Activated naive CD8-positive, alpha-beta T cell treated with anti-CD3 and anti-CD28 coated beads for 36 hours (primary cell): ENCODE measurements at regions not wholly inside any gene's neighbourhood (a gene's known extent, or its start where the extent isn't known, plus 50 kb on each side); places are given as distances from the start of the nearest gene placed in this dataset.
"Not testable (repeated sequence)": the region's sequence is repeated elsewhere in the genome, so short reads cannot be mapped to it uniquely, and the experiment has no call there.

Experiments
- DNase-seq: peaks from one replicate; pipeline ENCODE4 v3.0.0; 2021
- H3K27ac Mint-ChIP-seq: one replicate; pipeline ENCODE4 v1.8.0; 2022; ENCODE audit warnings: mild to moderate bottlenecking, moderate library complexity, mixed read lengths
- H3K27me3 Mint-ChIP-seq: one replicate; pipeline ENCODE4 v1.8.0; 2022; ENCODE audit warnings: mild to moderate bottlenecking, mixed read lengths
- H3K36me3 Mint-ChIP-seq: one replicate; pipeline ENCODE4 v1.8.0; 2021; ENCODE audit warnings: mild to moderate bottlenecking, mixed read lengths
- H3K4me1 Mint-ChIP-seq: one replicate; pipeline ENCODE4 v1.8.0; 2021; ENCODE audit warnings: mixed read lengths
- H3K4me3 Mint-ChIP-seq: one replicate; pipeline ENCODE4 v1.8.0; 2022; ENCODE audit warnings: mild to moderate bottlenecking, moderate library complexity, mixed read lengths
- H3K9me3 Mint-ChIP-seq: one replicate; pipeline ENCODE4 v1.8.0; 2022; ENCODE audit warnings: mixed read lengths

DNA sequence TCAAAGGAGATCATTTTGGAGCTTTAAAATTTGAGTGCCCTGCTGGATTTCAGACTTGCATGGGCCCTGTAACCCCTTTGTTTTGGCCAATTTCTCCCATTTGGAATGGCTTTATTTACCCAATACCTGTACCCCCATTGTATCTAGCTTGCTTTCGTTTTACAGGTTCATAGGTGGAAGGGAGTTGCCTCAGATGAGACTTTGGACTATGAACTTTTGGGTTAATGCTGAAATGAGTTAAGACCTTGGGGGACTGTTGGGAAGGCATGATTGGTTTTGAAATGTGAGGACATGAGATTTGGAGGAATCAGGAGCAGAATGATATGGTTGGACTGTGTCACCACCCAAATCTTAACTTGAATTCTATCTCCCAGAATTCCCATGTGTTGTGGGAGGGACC is 250.6 kb downstream of the MFSD1 start:
- H3K4me3 Mint-ChIP-seq, H3K36me3 Mint-ChIP-seq, DNase-seq, H3K27me3 Mint-ChIP-seq, H3K4me1 Mint-ChIP-seq, H3K9me3 Mint-ChIP-seq, H3K27ac Mint-ChIP-seq: not testable (repeated sequence)

GRCh38 chr3:159057621-159058020 is 255.8 kb downstream of the MFSD1 start:
- Mint-ChIP-seq H3K27ac (no peak overlapping the region), H3K4me3 (no peak overlapping the region), H3K27me3 (no peaks in the 10 kb centered on the region), H3K9me3 (peaks cover 5% of the 10 kb centered on the region), H3K36me3 (no peaks in the 10 kb centered on the region), H3K4me1 (no peaks in the 10 kb centered on the region)
- DNase-seq: no peak

- no peak overlapping the region for H3K27ac Mint-ChIP-seq
- H3K4me1 Mint-ChIP-seq: no peaks in the 10 kb centered on the region
- no peaks in the 10 kb centered on the region for H3K36me3 Mint-ChIP-seq
- peaks cover 5% of the 10 kb centered on the region for H3K9me3 Mint-ChIP-seq
- no peak overlapping the region for H3K4me3 Mint-ChIP-seq
- no peak for DNase-seq
- no peaks in the 10 kb centered on the region for H3K27me3 Mint-ChIP-seq
These were observed 257.0 kb downstream of the MFSD1 start for GRCh38 chr3:159058859-159059258.

- Mint-ChIP-seq H3K27ac (no peak overlapping the region), H3K4me3 (no peak overlapping the region), H3K4me1 (no peaks in the 10 kb centered on the region), H3K36me3 (no peaks in the 10 kb centered on the region), H3K27me3 (no peaks in the 10 kb centered on the region), H3K9me3 (peaks cover 5% of the 10 kb centered on the region)
- no peak for DNase-seq
These were observed 257.5 kb downstream of the MFSD1 start for GRCh38 chr3:159059395-159059794.

GRCh38 chr3:159062734-159063410 is 261.0 kb downstream of the MFSD1 start:
- Mint-ChIP-seq H3K36me3 (no peaks in the 10 kb centered on the region), H3K4me1 (no peaks in the 10 kb centered on the region), H3K27me3 (no peaks in the 10 kb centered on the region), H3K9me3 (no peaks in the 10 kb centered on the region), H3K4me3 (no peak overlapping the region), H3K27ac (no peak overlapping the region)
- DNase-seq: no peak

- peaks cover 3% of the 10 kb centered on the region for H3K27me3 Mint-ChIP-seq
- H3K27ac Mint-ChIP-seq: no peak within 1 kb of the TSS
- no peak within 1 kb of the TSS for H3K4me3 Mint-ChIP-seq
- H3K9me3 Mint-ChIP-seq: no peaks in the 10 kb centered on the region
- no peak for DNase-seq
- no peaks in the 10 kb centered on the region for H3K36me3 Mint-ChIP-seq
- H3K4me1 Mint-ChIP-seq: no peaks in the 10 kb centered on the region
These were observed 267.2 kb downstream of the MFSD1 start, which contains the start of gene IQCJ for GRCh38 chr3:159069091-159069490. IQCJ (plus strand) TSS chr3:159069319.

DNA sequence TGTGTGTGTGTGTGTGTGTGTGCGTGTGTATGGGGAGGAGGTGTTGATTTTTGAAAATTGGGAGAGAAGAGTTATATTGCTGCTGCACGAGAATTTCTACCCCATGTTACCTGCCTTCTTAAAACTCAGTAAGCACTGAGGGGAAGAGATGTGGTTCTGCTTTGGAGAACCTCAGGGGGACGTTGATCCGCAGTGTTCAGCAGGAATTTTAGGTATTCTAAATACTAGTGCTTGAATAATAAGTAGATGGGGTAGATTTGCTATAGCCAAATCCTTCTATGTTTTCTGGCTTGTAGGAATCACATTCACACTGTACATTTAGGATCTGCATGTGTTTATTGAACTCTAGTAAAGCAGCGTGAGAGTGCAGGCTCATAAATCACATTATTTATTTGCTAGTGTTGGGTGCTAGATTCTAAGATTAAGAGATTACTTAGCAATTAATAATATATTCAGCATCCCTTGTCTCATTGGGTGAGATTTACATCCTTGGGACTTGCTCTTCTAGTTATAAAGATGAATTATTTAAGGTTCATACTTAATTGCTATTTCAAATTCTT is 268.1 kb downstream of the MFSD1 start:
- Mint-ChIP-seq H3K4me3 (no peak overlapping the region), H3K27ac (no peak overlapping the region), H3K36me3 (no peaks in the 10 kb centered on the region), H3K27me3 (peaks cover 5% of the 10 kb centered on the region), H3K4me1 (no peaks in the 10 kb centered on the region), H3K9me3 (no peaks in the 10 kb centered on the region)
- DNase-seq: no peak

GRCh38 chr3:159074756-159075701 is 273.2 kb downstream of the MFSD1 start:
- Mint-ChIP-seq H3K9me3 (no peaks in the 10 kb centered on the region), H3K4me3 (no peak overlapping the region), H3K36me3 (no peaks in the 10 kb centered on the region), H3K4me1 (no peaks in the 10 kb centered on the region), H3K27me3 (peaks cover 5% of the 10 kb centered on the region), H3K27ac (no peak overlapping the region)
- no peak for DNase-seq

- Mint-ChIP-seq H3K27ac (no peak overlapping the region), H3K27me3 (peaks cover 5% of the 10 kb centered on the region), H3K4me1 (no peaks in the 10 kb centered on the region), H3K36me3 (no peaks in the 10 kb centered on the region), H3K9me3 (no peaks in the 10 kb centered on the region), H3K4me3 (no peak overlapping the region)
- DNase-seq: no peak
These were observed 276.0 kb downstream of the MFSD1 start for GRCh38 chr3:159077860-159078259.

- Mint-ChIP-seq H3K27me3 (no peaks in the 10 kb centered on the region), H3K9me3 (no peaks in the 10 kb centered on the region), H3K27ac (no peak overlapping the region), H3K4me3 (no peak overlapping the region), H3K36me3 (no peaks in the 10 kb centered on the region), H3K4me1 (no peaks in the 10 kb centered on the region)
- no peak for DNase-seq
These were observed 278.4 kb downstream of the MFSD1 start for GRCh38 chr3:159080256-159080655.

DNA sequence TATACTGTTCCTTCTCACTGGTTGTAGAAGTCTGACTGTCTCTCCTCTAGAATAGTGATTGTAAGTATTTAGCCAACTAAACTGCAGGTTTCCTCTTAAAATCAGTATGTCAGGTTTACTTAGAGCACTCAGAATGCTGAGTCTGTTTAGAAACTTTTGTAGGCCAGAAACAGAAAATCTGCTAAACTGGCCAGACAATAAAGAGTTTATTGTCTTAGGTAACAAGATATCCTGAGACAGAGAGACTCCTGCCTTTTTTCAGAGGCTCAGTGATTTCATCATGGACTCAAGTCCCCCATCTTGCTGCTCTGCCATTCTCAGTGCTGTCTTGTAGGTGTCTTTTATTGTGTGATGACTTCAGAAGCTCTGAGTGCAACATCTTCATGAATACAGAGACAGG is 279.0 kb downstream of the MFSD1 start:
- Mint-ChIP-seq H3K27me3 (no peaks in the 10 kb centered on the region), H3K36me3 (no peaks in the 10 kb centered on the region), H3K4me1 (no peaks in the 10 kb centered on the region), H3K9me3 (no peaks in the 10 kb centered on the region), H3K27ac (no peak overlapping the region), H3K4me3 (no peak overlapping the region)
- no peak for DNase-seq

- H3K27ac Mint-ChIP-seq: no peak overlapping the region
- peaks cover 3% of the 10 kb centered on the region for H3K9me3 Mint-ChIP-seq
- no peak overlapping the region for H3K4me3 Mint-ChIP-seq
- H3K36me3 Mint-ChIP-seq: no peaks in the 10 kb centered on the region
- no peak for DNase-seq
- H3K4me1 Mint-ChIP-seq: no peaks in the 10 kb centered on the region
- H3K27me3 Mint-ChIP-seq: no peaks in the 10 kb centered on the region
These were observed 280.7 kb downstream of the MFSD1 start for GRCh38 chr3:159082519-159082918.

DNA sequence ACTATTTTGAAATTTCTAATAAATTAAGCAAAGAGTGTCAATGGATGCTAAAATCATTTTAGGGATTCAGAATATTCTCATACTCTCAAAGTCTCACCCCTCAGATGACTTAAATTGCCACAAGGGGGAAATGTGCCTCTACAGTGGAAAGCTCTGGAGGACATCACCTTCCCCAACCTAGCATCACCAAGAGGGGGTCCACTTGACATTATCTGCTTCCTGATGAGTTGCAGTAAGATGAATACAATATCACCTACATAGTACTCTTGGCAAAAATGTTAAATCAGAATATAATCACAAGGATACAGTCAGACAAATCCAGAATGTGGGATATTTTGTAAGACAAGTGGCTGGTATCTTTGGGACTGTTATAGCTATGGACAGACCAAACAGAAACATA is 290.1 kb downstream of the MFSD1 start:
- Mint-ChIP-seq H3K4me1 (no peaks in the 10 kb centered on the region), H3K9me3 (peaks cover 5% of the 10 kb centered on the region), H3K36me3 (no peaks in the 10 kb centered on the region), H3K27ac (no peak overlapping the region), H3K27me3 (no peaks in the 10 kb centered on the region), H3K4me3 (no peak overlapping the region)
- no peak for DNase-seq

DNA sequence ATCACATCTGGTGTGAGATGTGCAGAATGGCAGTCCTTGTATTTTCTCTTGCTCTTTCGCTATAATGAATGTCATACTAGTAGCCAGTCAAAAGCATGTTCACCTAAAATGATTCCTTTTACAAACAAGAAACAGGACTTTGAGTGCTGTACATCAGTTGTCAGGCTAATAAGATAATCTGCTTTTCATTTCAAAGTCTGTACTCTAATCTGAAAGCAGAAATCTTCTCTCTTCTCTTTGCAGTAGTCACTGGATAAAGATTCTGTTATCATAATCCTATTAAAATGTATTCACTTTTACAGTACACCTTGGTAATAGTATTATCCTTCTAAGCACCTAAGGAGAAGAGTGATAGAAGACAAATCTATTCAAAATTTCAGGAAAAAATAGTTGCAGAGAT is 300.1 kb downstream of the MFSD1 start:
- Mint-ChIP-seq H3K4me1 (no peaks in the 10 kb centered on the region), H3K36me3 (no peaks in the 10 kb centered on the region), H3K27me3 (no peaks in the 10 kb centered on the region), H3K9me3 (peaks cover 2% of the 10 kb centered on the region), H3K4me3 (no peak overlapping the region), H3K27ac (no peak overlapping the region)
- DNase-seq: no peak

GRCh38 chr3:159112724-159113123 is 310.9 kb downstream of the MFSD1 start:
- no peaks in the 10 kb centered on the region for H3K27me3 Mint-ChIP-seq
- H3K27ac Mint-ChIP-seq: no peak overlapping the region
- H3K4me1 Mint-ChIP-seq: no peaks in the 10 kb centered on the region
- H3K9me3 Mint-ChIP-seq: no peaks in the 10 kb centered on the region
- no peaks in the 10 kb centered on the region for H3K36me3 Mint-ChIP-seq
- DNase-seq: no peak
- no peak overlapping the region for H3K4me3 Mint-ChIP-seq
